ENCODE measurements at regions not wholly inside any gene's neighbourhood (a gene's known extent, or its start where the extent isn't known, plus 50 kb on each side); places are given as distances from the start of the nearest gene placed in this dataset.

DNA sequence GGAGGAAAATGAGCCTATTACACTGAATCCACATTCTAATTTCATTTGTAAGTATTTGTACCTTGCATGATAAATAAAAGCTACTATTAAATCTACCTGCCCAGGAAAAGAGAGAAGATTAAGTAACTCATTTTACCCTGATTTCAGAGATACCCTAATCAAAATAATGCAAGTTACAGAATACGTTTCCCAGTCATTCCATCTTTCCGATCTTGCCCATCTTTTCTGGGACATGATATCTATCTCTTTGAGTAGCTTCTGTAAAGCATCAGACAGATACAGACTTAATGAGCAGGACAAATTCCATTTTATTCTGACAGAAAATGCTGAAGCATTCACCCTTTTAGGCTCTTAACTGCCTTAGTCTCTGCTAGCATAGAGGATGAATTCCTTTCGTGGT, 56.6 kb downstream of the SPRY2 start:
- DNase-seq = no peak

DNA sequence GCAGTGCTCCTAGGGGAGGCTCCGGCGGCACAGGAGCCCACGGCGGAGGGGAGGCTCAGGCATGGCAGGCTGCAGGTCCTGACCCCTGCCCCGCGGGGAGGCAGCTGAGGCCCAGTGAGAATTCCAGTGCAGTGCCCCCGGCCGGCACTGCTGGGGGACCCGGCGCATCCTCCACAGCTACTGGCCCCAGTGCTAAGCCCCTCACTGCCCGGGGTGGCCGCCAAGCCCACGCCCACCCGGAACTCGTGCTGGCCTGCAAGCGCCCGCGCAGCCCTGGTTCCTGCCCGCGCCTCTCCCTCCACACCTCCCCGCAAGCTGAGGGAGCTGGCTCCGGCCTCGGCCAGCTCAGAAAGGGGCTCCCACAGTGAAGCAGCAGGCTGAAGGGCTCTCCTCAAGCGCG, 62.2 kb downstream of the SPRY2 start:
- no peak for DNase-seq

DNA sequence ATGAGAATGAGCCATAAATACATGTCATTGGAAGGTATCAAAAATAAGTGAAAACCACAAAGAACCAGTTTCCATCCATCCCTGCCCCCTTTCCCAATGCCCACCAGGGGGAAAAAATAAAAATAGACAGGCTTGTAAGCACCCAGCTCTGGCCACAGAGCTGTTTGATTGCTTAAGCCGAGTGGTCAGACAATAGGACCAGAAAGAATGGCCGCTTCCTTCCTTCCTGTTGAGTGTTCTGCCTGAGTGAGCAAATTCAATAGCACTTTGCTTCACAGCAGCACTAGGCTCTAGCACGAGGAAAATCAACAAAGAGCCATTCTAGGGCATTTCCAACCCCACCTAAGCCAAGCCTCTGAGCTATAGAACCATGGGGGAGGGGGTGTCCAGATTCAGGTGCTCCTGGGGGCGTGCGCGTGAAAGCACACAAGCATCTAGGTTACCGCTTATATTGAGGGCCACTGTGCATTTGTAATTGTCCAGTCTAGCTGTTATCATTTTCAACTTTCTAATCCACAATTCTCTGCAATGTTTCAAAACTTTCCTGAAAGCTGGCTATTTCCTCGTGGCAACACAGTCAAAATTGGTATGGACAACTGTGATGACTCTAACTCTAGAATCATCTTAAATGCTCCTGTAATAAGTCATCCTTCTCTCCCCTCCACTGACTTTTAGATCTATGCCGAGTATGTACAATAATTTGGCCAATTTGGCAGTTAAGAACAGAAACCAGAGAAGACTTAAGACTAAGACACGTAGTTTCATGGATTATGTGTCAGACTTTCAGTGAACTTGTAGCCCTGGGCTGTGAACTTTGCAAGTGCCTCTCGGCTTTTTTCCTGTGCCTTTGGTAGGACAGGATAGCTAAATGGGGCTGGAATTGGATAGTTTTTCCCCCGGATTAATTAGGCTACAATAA, 64.3 kb downstream of the SPRY2 start:
- DNase-seq = no peak

DNA sequence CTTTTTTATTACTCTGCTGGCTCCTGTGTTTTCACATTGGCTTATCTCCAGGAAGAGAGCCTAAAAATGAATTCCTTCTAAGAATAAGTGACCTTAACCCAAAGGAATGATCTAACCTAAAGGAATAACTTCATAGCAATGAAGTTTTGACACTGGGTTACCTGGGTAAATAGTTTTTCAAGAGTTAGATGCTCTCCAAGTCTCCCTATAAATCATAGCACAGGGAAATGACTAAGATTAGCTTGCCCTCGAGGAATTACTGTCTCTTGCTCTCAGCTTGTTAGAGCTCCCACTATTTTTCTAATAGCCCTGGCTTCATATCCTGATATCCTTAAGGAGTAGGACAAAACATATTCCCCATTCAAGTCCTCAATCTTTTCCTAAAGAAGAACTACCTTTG, 66.3 kb downstream of the SPRY2 start:
- DNase-seq = no peak

DNA sequence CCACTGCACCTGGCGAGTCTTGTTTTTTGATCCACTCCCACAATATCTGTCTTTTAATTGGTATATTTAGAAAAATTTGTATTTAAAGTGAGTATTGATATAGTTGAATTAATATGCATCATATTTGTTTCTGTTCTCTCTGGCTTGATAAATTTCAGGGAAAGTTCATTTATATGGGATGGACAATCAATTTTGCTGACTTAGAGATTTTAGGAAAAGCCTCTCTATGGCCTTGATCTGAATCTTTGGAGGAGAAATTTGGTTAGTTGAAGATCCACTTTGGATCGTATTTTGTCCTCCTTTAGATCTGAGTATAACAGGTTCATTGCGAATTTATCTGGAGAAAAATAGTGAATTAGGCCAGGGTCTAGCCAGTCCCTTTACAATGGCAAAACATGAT, 67.2 kb downstream of the SPRY2 start:
- DNase-seq = no peak

DNA sequence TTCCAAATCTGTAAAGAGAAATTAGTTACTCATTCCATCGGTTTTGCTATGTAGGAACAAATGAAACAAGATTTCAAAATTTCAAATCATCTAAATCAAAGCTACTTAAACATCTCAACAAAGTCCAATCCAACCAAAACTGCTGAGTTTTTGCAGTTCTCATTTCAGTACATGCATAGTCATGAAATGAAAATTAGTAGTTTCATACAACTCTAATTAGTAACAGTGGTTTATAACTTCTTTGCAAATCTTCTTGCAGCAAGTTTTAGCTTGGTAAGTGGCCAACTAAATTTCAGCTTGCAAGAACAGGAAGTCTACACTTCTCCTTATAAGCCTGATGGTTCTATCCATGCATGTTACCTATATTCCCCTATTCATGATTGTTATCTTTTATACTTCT, 75.6 kb downstream of the SPRY2 start:
- DNase-seq = no peak

DNA sequence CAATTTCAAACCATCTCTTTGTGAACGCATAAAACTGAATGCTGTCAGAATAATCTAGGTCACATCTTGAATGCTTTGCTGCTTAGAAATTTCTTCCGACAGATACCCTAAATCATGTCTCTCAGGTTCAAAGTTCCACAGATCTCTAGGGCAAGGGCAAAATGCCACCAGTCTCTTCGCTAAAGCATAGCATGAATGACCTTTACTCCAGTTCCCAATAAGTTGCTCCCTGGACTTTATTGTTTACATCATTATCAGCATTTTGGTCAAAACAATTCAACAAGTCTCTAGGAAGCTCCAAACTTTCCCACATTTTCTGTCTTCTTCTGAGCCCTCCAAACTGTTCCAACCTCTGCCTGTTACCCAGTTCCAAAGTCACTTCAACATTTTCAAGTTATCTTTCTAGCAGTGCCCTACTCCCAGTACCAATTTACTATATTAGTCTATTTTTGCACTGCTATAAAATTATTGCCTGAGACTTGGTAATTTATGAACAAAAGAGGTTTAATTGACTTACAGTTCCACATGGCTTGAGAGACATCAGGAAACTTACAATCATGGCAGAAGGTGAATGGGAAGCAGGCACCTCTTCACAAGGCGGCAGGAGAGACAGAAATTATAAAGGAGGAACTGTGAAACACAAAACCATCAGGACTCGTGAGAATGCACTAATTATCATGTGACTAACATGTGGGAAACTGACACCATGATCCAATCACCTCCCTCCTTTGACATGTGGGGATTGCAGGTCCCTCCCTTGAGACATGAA, 77.0 kb downstream of the SPRY2 start:
- no peak for DNase-seq

DNA sequence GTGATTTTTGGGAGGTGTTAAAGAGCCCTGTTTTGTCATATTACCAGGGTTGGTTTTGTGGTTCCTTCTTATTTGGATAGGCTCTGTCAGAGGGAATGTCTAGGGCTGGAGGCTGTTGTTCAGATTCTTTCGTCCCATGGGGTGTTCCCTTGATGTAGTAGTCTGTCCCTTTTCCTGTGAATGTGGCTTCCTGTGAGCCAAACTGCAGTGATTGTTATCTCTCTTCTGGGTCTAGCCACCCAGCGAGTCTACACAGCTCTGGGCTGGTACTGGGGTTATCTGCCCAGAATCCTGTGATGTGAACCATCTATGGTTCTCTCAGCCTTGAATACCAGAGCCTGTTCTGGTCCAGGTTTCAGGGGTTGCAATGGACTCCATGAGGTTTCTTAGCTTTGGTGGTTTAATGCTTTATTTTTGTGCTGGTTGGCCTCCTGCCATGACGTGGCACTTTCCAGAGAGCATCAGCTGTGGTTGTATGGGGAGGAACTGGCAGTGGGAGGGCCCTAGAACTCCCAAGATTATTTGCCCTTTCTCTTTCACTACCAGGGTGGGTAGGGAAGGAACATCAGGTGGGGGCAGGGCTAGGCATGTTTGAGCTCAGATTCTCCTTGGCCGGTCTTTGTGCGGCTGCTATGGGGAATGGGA, 78.8 kb downstream of the SPRY2 start:
- no peak for DNase-seq

DNA sequence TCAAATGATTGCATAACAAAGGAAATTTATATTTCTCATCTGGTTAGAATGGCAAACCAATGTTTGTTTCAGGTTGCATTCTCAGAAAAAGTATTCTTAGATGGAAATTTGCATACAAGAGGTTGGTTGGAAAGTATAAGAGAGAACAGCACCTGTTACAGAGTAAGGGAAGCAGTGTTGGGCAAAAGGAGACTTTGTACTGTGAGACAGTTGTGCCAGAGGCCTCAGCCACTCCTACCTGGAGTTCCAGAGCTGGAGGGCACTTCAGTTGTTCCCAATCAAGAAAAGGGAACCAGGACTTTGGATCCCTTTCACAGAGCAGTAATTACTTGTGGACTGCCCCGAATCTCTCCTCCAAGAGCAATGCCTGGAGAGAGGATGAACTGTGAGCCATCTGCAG, 81.8 kb downstream of the SPRY2 start:
- DNase-seq = no peak

DNA sequence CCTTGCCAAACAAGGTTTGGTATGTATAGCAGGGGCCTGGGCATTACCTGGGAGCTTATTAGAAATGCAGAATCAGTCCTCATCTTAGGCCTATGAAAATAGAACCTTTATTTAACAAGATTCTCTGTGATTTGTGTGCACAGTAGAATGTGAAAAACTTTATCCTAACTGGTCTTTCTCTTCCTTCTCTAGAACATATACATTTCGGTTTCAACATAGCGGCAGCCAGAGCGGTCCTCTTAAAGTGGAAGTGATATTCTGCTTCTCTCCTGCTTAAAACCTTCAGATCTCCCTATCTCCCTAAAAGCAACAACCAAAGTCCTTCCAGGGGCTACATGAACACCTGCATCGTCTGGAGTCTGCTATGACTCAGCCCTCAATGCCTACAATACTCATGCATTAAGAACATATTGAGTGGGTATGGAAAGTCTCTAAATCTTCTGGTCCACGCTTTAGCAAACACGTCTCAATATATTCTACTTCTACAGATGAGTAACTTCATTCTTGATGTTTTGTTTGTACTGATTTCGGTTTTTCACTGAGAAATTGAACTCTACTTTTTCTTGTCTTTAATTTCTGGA, 84.5 kb downstream of the SPRY2 start:
- DNase-seq = no peak

DNA sequence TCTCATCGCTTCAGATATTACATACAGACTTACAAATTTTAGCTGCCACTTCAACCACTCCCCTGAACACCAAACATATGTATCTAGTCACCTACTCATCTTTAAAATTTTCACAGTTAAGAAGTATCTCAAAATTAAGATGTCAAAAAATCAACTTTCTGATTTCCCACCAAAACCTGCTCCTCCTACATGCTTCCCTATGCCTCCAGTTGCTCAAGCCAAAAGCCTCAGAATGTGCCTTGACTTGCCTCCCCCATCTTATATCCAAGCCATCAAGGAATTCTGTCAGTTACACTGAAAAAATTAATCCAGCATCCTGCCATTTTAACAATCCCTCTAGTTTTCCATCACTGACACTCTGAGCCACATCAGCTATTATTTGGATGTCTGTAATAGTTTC, 85.0 kb downstream of the SPRY2 start:
- no peak for DNase-seq

DNA sequence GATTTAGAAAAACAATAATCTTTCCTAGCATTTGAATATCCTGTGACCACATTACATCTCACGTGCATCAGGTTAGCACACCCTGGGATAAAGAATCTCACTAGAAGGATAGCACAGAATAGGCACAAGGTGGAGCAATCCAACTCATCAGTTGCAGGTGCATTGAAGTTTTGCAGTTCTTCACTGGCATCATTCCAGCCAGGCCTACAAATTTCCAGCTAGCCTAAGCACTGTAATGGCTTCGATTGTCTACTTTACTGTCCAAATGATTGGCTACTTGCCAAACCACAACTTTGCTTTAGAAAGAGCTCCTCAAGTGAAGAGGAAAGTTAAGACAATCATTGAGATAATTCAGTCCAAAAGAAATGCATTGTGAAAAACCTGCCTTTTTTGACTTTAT, 89.5 kb downstream of the SPRY2 start:
- DNase-seq = no peak

DNA sequence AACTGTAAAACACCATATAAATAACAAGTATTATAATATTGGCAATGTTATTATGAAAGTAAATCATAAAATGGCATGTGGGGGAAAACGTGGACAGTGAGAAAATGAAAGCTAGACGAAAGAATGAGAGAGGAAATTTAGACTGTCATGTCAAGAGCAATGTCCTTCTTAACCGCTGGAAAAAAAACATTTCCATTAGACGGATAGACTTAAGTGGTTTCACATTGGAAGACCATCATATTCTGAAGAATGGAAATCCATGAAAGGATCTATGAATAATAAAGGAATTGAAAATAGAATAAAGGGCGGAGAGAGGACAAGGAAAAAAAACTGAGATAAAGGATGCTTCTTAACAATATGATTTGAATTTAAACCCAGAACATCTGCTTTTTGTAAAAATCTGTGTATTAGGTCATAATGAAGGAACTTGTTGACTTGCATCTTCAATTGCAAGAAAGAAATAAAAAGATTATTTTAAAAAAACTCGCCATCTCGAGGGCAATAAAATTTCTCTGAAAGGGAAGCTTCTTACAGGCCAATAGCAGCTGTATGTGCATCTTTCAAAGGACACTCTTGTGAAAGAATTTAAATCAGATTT, 90.6 kb downstream of the SPRY2 start:
- DNase-seq = no peak

DNA sequence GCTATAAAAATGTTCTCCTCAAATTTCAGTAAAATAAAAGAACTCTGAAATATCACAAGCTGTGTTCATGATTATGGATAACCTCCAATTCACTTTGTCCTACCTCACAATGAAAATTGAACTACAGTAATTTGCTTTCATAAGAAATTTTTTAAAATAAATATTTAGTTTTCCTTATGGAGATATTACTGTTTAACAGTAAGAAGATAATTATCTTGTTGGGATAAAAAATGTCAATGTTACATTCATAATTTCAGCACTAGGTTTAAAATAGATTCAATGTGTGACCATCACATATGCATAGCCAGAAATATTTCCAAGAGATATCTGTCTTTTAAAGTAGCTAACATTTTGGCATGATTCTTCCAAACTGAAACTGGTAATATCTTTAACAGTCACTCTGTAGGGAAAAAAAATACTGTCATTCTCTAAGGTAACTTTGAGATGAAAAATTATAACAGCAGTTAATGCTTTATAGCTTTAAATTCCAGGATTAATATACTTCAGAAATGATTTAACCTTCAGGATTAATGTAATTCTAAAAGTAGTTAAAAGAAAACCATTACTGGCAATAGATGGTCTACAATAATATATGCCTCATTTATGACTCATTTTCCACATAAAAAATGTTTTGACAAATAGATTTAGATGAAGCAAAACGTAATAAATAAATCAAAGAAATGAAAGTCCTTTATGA, 91.3 kb downstream of the SPRY2 start:
- DNase-seq = no peak

DNA sequence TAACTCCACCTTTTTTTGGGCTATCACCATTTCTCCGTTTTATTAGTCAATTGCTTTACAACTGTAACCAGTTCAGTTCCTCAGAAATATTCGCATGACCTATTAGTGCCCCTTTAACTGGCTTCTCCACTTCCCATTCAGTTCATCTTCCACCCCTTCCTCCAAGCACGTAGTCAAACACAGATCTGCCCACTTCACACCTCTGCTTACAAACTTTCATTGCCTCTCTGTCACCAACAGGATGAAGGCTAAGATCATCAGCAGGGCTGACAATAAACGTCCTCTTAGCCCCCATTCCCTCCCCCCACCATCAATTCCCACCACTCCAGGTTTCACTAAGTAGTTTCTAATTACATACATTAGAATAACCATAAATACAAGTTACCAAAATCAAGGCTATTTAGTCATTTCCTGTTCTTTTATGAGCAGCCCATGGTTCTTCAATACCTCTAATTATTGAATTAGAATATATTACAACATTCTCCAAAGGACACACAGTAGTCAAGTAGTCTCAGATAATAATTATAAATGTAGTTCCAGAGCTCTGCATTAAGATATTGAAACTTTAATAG, 95.7 kb downstream of the SPRY2 start:
- DNase-seq = no peak

DNA sequence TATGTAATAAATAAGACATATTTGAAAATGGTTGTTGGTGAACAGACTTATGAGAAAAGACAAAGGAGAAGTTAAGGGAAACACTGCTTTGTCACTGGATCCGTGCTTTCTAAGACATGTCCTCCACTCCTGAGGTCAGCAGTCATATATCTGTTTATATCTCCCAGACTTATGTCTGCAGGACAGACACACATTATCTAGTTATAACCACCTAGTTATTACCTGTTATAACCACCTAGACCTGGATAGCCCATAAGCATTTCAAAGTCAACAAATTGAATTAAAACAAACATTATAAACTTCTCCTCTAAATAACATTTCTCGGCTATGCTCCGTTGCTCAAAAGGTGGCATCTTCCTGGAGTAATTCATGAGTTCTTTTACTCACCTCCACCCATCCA, 96.4 kb downstream of the SPRY2 start:
- no peak for DNase-seq

DNA sequence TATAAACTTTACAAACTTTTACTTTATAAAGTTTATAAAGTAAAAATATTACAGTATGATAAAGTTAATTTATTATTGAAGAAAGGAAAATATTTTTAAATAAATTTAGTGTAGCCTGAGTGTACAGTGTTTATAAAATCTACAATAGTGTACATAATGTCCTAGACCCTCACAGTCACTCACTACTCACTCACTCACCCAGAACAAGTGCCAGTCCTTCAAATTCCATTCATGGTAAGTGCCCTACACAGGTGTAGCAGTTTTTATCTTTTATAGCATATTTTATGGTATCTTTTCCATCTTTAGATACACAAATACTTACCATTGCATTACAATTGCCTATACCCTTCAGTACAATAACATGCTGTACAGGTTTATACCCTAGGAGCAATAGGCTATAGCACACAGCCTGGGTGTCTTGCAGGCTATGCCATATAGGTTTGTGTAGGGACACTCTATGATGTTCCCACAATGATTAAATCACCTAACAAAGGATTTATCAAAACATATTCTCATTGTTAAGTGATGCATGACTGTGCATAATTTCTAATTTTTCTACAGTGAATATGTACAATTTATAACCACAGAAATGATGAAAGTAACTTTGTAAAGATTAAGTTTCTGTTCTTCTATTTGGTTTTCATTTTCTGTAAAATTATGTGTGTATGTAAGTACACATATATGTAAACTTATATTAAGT, 98.0 kb downstream of the SPRY2 start:
- no peak for DNase-seq

DNA sequence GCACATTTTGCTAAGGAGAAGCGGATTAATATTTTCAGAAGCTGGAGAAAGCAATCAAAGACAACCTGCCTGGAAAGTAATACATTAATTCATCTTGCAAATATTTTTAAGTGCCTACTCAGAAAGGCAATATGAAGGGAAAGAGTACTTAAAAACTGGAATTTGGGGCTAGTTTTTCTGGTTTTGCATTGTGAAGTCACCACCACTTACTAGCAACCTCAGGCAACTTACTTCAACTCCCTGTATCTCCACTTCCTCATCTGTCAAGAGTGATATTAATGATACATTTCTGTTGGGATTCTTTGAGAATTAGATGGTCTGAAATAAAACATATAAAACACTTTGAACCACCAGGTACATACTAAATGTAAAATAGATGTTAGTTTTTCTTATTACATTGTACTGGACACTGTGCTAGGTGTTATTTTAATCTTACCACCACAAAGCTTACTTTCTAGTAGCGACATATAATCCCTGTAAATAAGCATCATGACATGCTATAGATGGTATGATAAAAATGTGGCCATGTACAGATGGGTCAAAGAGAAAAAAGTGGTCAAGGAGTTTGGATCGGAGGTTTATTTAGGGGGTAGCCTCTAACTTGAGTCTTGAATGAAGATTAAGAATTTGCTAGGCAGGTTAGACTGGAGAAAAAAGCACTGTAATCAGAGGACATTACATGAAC, 101.2 kb downstream of the SPRY2 start:
- DNase-seq = no peak

DNA sequence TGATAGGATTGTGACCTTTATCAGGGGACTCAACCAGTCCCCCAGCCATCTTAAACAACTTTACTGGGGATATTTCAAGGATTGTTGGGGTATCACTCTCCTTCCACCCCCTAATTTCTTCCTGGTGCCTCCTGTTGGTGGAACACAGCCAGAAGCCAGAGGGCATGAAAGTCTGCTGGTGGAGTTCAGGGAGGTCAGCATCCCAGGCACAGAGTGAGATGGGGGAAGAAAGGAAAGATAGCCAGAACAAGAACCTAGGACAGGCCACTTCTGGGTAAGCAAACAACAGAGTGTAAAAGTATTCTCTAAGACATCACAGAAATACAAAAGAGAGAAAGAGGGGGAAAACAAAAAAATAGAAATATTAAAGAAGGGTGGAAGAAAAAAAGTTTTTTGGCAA, 101.8 kb downstream of the SPRY2 start:
- no peak for DNase-seq

DNA sequence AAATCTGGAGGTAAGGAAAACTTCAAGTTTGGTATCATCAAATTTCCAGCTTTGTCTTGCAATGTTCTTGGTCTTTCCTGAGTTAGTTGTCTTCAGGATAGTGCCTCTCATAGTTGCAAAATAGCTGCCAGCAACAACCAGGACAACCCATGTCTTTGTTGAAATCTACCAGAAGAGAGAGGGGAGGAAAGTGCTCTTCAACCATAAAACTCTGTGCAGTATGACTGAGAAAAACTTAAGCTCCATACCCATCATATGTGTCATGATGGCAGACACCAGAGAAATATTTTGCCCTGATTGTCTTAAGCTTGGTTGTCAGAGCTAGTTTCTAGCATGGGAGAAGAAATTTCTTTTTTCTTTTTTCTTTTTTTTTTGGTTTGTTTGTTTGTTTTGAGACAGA, 103.3 kb downstream of the SPRY2 start:
- DNase-seq = no peak

DNA sequence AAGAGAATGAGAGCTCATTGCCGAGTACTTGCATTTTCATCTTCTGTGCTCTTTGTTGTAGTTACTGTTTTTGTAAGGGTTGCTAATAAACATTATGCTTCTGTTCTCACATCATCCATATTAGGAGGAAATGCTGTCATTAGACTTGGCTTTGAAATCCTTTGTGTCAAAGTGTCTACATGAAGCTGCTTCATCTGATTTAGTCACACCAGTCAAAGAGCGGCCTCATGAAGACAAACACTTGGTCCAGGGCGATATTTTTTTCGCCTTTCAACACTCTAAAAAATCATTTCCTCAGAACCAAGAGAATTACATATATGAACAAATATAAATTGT, 105.0 kb downstream of the SPRY2 start:
- DNase-seq = no peak
